Peyer's patch (tissue), 4 donors: ENCODE measurements at regions not wholly inside any gene's neighbourhood (a gene's known extent, or its start where the extent isn't known, plus 50 kb on each side); places are given as distances from the start of the nearest gene placed in this dataset.

Experiments used
- DNase-seq, 3 donors: peaks; one replicate each; pipeline ENCODE4 v3.0.0-alpha.2; 2017 to 2019
- H3K27ac ChIP-seq, 4 donors: fragments of 200-600 bp; sonication (generic); one replicate each; pipeline ENCODE4 v1.5.1; 2016 to 2019
- H3K27me3 ChIP-seq, 2 donors: fragments of 200-600 bp; sonication (generic); one replicate each; pipeline ENCODE4 v1.5.1; 2019
- H3K36me3 ChIP-seq, 3 donors: fragments of 200-600 bp; sonication (generic); one replicate each; pipeline ENCODE4 v1.5.1; 2016 to 2019
- H3K4me1 ChIP-seq, 4 donors: fragments of 200-600 bp; sonication (generic); one replicate each; pipeline ENCODE4 v1.5.1; 2016 to 2019
- H3K4me3 ChIP-seq, 4 donors: fragments of 200-600 bp; sonication (generic); 1 replicate in 3 of 4; 2 replicates in 1 of 4; pipeline ENCODE4 v1.5.1; 2016 to 2019; ENCODE audit warnings: mild to moderate bottlenecking in 1 of 4
- H3K9me3 ChIP-seq, 4 donors: fragments of 200-600 bp; sonication (generic); one replicate each; pipeline ENCODE4 v1.5.1; 2016 to 2019; ENCODE audit warnings: mild to moderate bottlenecking in 1 of 4
- POLR2A ChIP-seq, 2 donors: fragments of 450-650 bp; IDR thresholded peaks; one replicate each; pipeline ENCODE4 v1.5.1; 2017; ENCODE audit warnings: antibody characterized with exemption in 2 of 2, mild to moderate bottlenecking in 2 of 2, moderate library complexity in 2 of 2
- TF ChIP-seq, protein P1 (sequence below), 6 experiments: fragments of 450-650 bp in 4 of 6; fragments of 200-600 bp in 2 of 6; sonication (generic) in 1 of 6; IDR thresholded peaks; one replicate each; pipeline ENCODE4 v1.5.1; 2017 to 2019; ENCODE audit warnings: antibody characterized with exemption in 6 of 6, mild to moderate bottlenecking in 3 of 6, moderate library complexity in 1 of 6

DNA sequence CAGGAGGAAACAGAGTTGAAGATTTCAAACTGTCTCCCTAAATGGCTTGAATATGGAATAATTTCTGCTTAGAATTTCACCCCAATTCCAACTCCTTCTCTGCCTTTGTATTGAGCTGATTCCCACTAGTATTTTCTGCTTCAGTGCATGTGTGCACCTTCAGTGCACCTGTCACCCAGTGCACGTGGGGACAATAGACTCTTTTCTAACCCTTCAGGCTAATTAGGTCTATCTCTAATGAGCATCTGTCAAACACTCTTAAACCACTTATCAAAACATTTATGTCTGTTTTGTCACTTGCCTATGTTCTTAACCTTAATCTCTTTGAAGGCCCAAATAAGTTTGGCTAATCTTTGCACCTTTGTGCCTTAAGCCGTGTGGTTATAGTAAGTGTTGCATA lies 232.0 kb upstream of the NETO1 start:
- no peak overlapping the region for H3K4me3 ChIP-seq
- TF ChIP-seq POLR2A (IDR thresholded peaks at IDR 0.05), result no peak
- TF ChIP-seq, protein P1, sequence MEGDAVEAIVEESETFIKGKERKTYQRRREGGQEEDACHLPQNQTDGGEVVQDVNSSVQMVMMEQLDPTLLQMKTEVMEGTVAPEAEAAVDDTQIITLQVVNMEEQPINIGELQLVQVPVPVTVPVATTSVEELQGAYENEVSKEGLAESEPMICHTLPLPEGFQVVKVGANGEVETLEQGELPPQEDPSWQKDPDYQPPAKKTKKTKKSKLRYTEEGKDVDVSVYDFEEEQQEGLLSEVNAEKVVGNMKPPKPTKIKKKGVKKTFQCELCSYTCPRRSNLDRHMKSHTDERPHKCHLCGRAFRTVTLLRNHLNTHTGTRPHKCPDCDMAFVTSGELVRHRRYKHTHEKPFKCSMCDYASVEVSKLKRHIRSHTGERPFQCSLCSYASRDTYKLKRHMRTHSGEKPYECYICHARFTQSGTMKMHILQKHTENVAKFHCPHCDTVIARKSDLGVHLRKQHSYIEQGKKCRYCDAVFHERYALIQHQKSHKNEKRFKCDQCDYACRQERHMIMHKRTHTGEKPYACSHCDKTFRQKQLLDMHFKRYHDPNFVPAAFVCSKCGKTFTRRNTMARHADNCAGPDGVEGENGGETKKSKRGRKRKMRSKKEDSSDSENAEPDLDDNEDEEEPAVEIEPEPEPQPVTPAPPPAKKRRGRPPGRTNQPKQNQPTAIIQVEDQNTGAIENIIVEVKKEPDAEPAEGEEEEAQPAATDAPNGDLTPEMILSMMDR (IDR thresholded peaks at IDR 0.05), result no peak
- H3K36me3 ChIP-seq, result no peaks in the 10 kb centered on the region
- H3K27ac ChIP-seq, result no peak overlapping the region
- no peak for DNase-seq
- peaks cover 0 to 5% (median 0%) of the 10 kb centered on the region in 4 donors for H3K9me3 ChIP-seq
- no peaks in the 10 kb centered on the region for H3K4me1 ChIP-seq
- H3K27me3 ChIP-seq, result no peaks in the 10 kb centered on the region

DNA sequence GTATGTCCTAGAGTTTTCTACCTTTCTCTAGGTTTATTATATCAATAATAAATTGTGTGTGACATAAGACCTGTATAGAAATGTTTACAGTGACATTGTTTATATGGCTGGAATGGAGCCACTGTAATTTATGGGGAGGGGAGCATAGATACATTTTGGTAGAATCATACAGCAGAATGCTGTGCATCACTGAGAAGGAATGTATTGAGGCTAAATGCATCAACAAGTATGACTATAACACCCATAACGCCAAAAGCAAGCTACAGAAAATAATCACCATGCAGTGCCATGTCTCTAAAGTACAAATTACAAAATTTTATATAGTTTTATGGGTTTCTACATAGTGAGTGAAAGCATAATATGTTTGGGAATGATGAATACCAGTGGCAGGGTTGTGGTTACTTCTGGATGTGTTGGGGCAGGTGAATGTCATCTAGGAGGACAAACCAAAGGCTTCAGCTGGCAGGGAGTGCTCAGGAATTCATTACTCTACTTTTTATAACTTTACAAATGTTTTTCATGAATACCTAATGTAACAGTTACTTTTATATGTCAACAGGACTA lies 226.0 kb upstream of the NETO1 start:
- Histone ChIP-seq H3K27me3 (no peaks in the 10 kb centered on the region), H3K9me3 (no peaks in the 10 kb centered on the region), H3K27ac (no peak overlapping the region), H3K4me3 (no peak overlapping the region), H3K4me1 (no peaks in the 10 kb centered on the region), H3K36me3 (no peaks in the 10 kb centered on the region)
- DNase-seq, result no peak
- TF ChIP-seq, protein P1 (IDR thresholded peaks at IDR 0.05), result no peak
- no peak for TF ChIP-seq POLR2A (IDR thresholded peaks at IDR 0.05)

GRCh38 chr18:73088445-73088844 lies 220.7 kb upstream of the NETO1 start:
- TF ChIP-seq, protein P1 (IDR thresholded peaks at IDR 0.05), result no peak
- TF ChIP-seq POLR2A (IDR thresholded peaks at IDR 0.05), result no peak
- Histone ChIP-seq H3K36me3 (no peaks in the 10 kb centered on the region), H3K4me1 (no peaks in the 10 kb centered on the region), H3K27ac (no peak overlapping the region), H3K9me3 (no peaks in the 10 kb centered on the region), H3K4me3 (no peak overlapping the region), H3K27me3 (no peaks in the 10 kb centered on the region)
- DNase-seq, result no peak

DNA sequence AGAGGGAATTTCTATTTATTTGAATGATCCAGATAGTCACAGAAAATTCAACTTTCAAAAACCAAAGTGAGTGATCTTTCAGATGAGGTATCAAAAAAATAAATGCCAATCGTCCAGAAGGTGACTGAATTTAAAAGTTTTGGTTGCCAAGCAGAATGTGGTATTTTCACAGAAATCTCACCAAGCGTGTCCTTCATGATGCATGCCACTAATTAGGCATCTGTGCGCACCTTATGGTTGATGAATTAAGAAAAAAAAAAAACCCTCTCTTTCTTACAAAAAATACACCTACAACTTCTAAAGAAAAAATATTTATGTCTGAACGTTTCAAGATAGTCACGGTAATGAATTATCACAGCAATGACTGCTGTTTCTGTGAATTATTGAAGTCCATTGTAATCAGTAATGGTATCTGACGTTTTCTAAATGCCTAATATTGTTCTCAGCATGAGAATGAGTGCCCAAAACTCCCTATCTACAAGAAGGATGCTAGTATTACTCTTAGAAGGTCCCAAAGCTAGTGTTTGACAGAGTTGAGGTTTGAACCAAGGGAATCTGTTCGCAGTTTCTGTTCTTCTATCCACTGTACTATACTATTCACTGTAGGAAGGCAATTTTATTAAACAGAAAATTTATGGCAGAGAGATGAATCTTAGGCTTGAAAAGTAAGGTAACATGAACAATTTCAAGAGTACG lies 219.6 kb upstream of the NETO1 start:
- TF ChIP-seq, protein P1 (IDR thresholded peaks at IDR 0.05), result no peak
- TF ChIP-seq POLR2A (IDR thresholded peaks at IDR 0.05), result no peak
- Histone ChIP-seq H3K9me3 (no peaks in the 10 kb centered on the region), H3K27me3 (no peaks in the 10 kb centered on the region), H3K4me3 (no peak overlapping the region), H3K4me1 (no peaks in the 10 kb centered on the region), H3K36me3 (no peaks in the 10 kb centered on the region), H3K27ac (no peak overlapping the region)
- no peak for DNase-seq

GRCh38 chr18:73079920-73080319 lies 212.1 kb upstream of the NETO1 start:
- TF ChIP-seq, protein P1 (IDR thresholded peaks at IDR 0.05), result no peak
- TF ChIP-seq POLR2A (IDR thresholded peaks at IDR 0.05), result no peak
- Histone ChIP-seq H3K4me1 (no peaks in the 10 kb centered on the region), H3K27me3 (no peaks in the 10 kb centered on the region), H3K36me3 (no peaks in the 10 kb centered on the region), H3K9me3 (no peaks in the 10 kb centered on the region), H3K27ac (no peak overlapping the region), H3K4me3 (no peak overlapping the region)
- no peak for DNase-seq
